ENCODE measurements at regions not wholly inside any gene's neighbourhood (a gene's known extent, or its start where the extent isn't known, plus 50 kb on each side); places are given as distances from the start of the nearest gene placed in this dataset.
"Not testable (repeated sequence)": the region's sequence is repeated elsewhere in the genome, so short reads cannot be mapped to it uniquely, and the experiment has no call there.

GRCh38 chr19:30290805-30291204 is 81.4 kb upstream of the ZNF536 start:
- not testable (repeated sequence) for H3K4me1 Mint-ChIP-seq; ATAC-seq (ENCODE audit: low read depth); H3K4me3 Mint-ChIP-seq; DNase-seq (ENCODE audit: low spot score in 2 of 2); H3K27ac Mint-ChIP-seq; H3K36me3 Mint-ChIP-seq; H3K27me3 Mint-ChIP-seq
- peaks cover 18% of the 10 kb centered on the region for H3K9me3 Mint-ChIP-seq

DNA sequence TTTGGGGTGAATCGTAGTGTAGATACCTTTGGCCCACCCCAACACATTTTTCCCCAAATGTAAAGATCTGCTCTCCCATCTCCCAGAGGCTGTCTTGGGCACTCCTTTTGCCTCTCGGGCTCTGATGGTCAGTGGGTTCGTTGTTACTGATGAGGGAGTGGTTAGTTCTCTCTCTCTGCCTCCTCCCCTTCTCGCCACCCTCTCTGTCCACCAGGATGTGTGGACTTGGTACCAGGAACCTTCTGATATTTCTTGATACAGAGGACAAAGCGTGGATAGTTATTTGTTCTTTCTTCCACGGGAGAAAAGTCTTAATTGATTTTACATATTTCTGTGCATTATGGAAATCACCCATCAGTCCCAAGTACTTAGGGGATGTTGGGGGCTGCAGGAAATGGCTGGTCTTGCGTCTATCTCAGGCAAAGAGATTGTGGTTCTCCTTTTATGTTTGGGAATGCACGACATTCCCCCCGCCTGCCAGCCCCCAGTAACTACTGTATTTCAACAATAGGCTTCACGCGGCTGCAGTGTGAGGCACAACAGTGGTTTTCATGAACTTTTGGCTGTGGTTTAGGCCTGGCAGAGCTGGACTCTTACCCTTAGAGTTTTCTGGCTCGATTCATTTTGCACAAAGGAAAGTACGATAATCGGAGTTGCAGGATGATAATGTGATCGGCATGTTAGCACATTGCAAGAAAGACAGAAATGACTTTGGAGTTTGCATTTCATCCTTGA is 79.0 kb upstream of the ZNF536 start:
- Mint-ChIP-seq H3K27me3 (peaks cover 1% of the 10 kb centered on the region), H3K9me3 (peaks cover 9% of the 10 kb centered on the region), H3K4me3 (no peak overlapping the region), H3K27ac (no peak overlapping the region), H3K4me1 (no peaks in the 10 kb centered on the region), H3K36me3 (no peaks in the 10 kb centered on the region)
- DNase-seq (ENCODE audit: low spot score in 2 of 2) (no peak), ATAC-seq (ENCODE audit: low read depth) (no peak)

GRCh38 chr19:30297969-30298368 is 74.2 kb upstream of the ZNF536 start:
- ATAC-seq (ENCODE audit: low read depth) (no peak), DNase-seq (ENCODE audit: low spot score in 2 of 2) (no peak)
- H3K27me3 Mint-ChIP-seq = no peaks in the 10 kb centered on the region
- no peak overlapping the region for H3K4me3 Mint-ChIP-seq
- peaks cover 3% of the 10 kb centered on the region for H3K9me3 Mint-ChIP-seq
- H3K36me3 Mint-ChIP-seq = no peaks in the 10 kb centered on the region
- no peak overlapping the region for H3K27ac Mint-ChIP-seq
- no peaks in the 10 kb centered on the region for H3K4me1 Mint-ChIP-seq

GRCh38 chr19:30303131-30303654 is 69.0 kb upstream of the ZNF536 start:
- H3K36me3 Mint-ChIP-seq = no peaks in the 10 kb centered on the region
- ATAC-seq (ENCODE audit: low read depth) = no peak

DNA sequence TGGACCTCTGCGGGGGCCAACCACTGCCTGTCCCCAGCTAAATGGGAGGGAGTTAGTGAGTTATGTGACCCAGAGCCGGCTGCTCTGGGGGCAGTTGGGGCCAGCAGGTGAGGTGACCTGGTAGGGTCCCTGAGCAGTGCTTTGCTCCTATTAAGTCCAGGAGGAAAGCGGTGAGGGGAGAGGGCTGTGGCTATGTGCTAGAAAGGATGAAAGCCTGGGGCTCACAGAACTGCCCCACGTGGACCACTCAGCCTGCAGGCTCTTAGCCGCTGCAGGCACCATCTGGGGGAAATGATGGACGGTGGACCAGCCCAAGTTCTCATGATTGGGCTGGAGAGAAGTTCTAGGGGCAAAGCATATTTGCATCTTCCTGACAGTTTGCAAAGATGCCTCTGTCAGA is 67.6 kb upstream of the ZNF536 start:
- no peaks in the 10 kb centered on the region for H3K36me3 Mint-ChIP-seq
- no peaks in the 10 kb centered on the region for H3K4me1 Mint-ChIP-seq
- no peak for ATAC-seq (ENCODE audit: low read depth)
- H3K27ac Mint-ChIP-seq = no peak overlapping the region
- H3K9me3 Mint-ChIP-seq = peaks cover 6% of the 10 kb centered on the region
- H3K27me3 Mint-ChIP-seq = no peaks in the 10 kb centered on the region
- no peak overlapping the region for H3K4me3 Mint-ChIP-seq
- no peak for DNase-seq (ENCODE audit: low spot score in 2 of 2)

More at GRCh38 chr19:30303131-30303654, 69.0 kb upstream of the ZNF536 start:
- DNase-seq (ENCODE audit: low spot score in 2 of 2) = no peak
- H3K4me3 Mint-ChIP-seq = no peak overlapping the region
- no peaks in the 10 kb centered on the region for H3K4me1 Mint-ChIP-seq
- no peaks in the 10 kb centered on the region for H3K27me3 Mint-ChIP-seq
- no peak overlapping the region for H3K27ac Mint-ChIP-seq
- H3K9me3 Mint-ChIP-seq = peaks cover 6% of the 10 kb centered on the region

- ATAC-seq (ENCODE audit: low read depth) (no peak), DNase-seq (ENCODE audit: low spot score in 2 of 2) (no peak)
- no peaks in the 10 kb centered on the region for H3K4me1 Mint-ChIP-seq
- no peaks in the 10 kb centered on the region for H3K27me3 Mint-ChIP-seq
- no peak overlapping the region for H3K4me3 Mint-ChIP-seq
- H3K36me3 Mint-ChIP-seq = no peaks in the 10 kb centered on the region
- H3K9me3 Mint-ChIP-seq = peaks cover 7% of the 10 kb centered on the region
- H3K27ac Mint-ChIP-seq = no peak overlapping the region
Measured at GRCh38 chr19:30305346-30306060, 66.7 kb upstream of the ZNF536 start.

GRCh38 chr19:30307191-30307974 is 64.8 kb upstream of the ZNF536 start:
- no peaks in the 10 kb centered on the region for H3K36me3 Mint-ChIP-seq
- no peak overlapping the region for H3K27ac Mint-ChIP-seq
- no peaks in the 10 kb centered on the region for H3K27me3 Mint-ChIP-seq
- ATAC-seq (ENCODE audit: low read depth) (no peak), DNase-seq (ENCODE audit: low spot score in 2 of 2) (no peak)
- H3K4me3 Mint-ChIP-seq = no peak overlapping the region
- H3K4me1 Mint-ChIP-seq = no peaks in the 10 kb centered on the region
- H3K9me3 Mint-ChIP-seq = peaks cover 7% of the 10 kb centered on the region

- Mint-ChIP-seq H3K27ac (no peak overlapping the region), H3K27me3 (no peaks in the 10 kb centered on the region), H3K4me1 (no peaks in the 10 kb centered on the region), H3K36me3 (no peaks in the 10 kb centered on the region), H3K4me3 (no peak overlapping the region), H3K9me3 (peaks cover 7% of the 10 kb centered on the region)
- ATAC-seq (ENCODE audit: low read depth) (no peak), DNase-seq (ENCODE audit: low spot score in 2 of 2) (no peak)
Measured at GRCh38 chr19:30309176-30309575, 63.0 kb upstream of the ZNF536 start.

GRCh38 chr19:30309905-30310601 is 62.1 kb upstream of the ZNF536 start:
- DNase-seq (ENCODE audit: low spot score in 2 of 2) = no peak
- H3K36me3 Mint-ChIP-seq = no peaks in the 10 kb centered on the region
- no peak overlapping the region for H3K27ac Mint-ChIP-seq
- H3K9me3 Mint-ChIP-seq = peaks cover 9% of the 10 kb centered on the region
- H3K4me1 Mint-ChIP-seq = no peaks in the 10 kb centered on the region
- no peak overlapping the region for H3K4me3 Mint-ChIP-seq
- no peaks in the 10 kb centered on the region for H3K27me3 Mint-ChIP-seq
- ATAC-seq (ENCODE audit: low read depth) = no peak

DNA sequence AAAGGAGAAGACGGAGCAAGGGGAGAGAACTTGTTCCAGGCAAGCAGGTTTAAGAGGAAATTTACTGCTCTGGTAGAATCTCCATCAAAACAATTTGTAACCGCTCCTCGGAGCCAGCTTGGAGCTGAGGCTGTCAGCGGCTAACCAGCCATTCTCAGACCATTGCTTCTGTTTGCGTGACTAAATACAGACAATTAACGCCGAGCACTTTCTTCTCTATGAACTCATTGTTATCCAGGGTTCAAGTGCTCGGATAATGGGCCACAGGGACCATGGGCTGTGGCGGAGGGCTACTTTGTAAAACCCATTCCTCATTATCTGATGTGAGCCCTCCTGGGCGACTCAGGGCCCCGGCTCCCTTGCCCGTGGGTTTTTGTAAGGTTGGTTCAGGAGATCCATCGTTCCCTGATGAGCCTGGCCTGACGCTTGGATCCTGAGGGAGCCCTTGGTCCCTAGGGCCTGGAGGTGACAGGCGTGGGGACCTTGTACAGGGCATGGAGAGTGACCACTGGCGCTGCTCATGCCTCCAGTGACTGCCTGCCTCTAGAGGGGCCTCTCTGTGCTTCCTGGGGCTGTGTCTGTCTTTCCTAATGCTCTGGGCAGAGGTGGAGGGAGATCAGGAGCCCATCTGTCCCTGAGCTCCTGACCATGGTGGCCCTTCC is 61.5 kb upstream of the ZNF536 start:
- peaks cover 10% of the 10 kb centered on the region for H3K9me3 Mint-ChIP-seq
- no peak for DNase-seq (ENCODE audit: low spot score in 2 of 2)
- ATAC-seq (ENCODE audit: low read depth) = no peak
- H3K4me3 Mint-ChIP-seq = no peak overlapping the region
- no peak overlapping the region for H3K27ac Mint-ChIP-seq
- no peaks in the 10 kb centered on the region for H3K27me3 Mint-ChIP-seq
- H3K4me1 Mint-ChIP-seq = no peaks in the 10 kb centered on the region
- no peaks in the 10 kb centered on the region for H3K36me3 Mint-ChIP-seq

- Mint-ChIP-seq H3K9me3 (peaks cover 13% of the 10 kb centered on the region), H3K4me3 (no peak overlapping the region), H3K27ac (no peak overlapping the region), H3K27me3 (no peaks in the 10 kb centered on the region), H3K4me1 (no peaks in the 10 kb centered on the region), H3K36me3 (no peaks in the 10 kb centered on the region)
- DNase-seq (ENCODE audit: low spot score in 2 of 2) = no peak
- ATAC-seq (ENCODE audit: low read depth) = no peak
Measured at GRCh38 chr19:30311911-30312310, 60.3 kb upstream of the ZNF536 start.

GRCh38 chr19:30312582-30313352 is 59.4 kb upstream of the ZNF536 start:
- no peak for DNase-seq (ENCODE audit: low spot score in 2 of 2)

DNA sequence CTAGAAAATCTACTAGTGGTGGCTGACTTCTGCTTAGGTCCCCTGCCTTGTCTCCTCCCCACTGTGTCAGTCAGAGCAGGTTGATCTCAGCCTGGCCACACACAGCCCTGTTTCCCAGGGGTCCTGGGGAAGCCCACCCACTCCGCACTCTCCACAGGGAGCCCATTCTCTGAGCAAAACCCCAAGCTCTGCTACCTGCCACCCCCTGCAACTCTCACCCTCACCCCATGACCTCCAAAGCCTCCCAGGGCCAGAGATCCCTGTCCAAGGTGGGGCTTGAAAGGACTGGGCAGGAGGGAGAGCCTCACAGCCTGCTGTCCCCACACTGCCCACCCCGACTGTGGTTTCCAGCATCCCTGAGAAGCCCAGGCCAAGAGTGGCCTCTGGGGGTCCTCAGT is 58.8 kb upstream of the ZNF536 start:
- no peak for ATAC-seq (ENCODE audit: low read depth)

More at GRCh38 chr19:30312582-30313352, 59.4 kb upstream of the ZNF536 start:
- H3K27ac Mint-ChIP-seq = no peak overlapping the region
- no peaks in the 10 kb centered on the region for H3K36me3 Mint-ChIP-seq
- no peaks in the 10 kb centered on the region for H3K4me1 Mint-ChIP-seq
- H3K9me3 Mint-ChIP-seq = peaks cover 13% of the 10 kb centered on the region
- no peak overlapping the region for H3K4me3 Mint-ChIP-seq
- ATAC-seq (ENCODE audit: low read depth) = no peak
- no peaks in the 10 kb centered on the region for H3K27me3 Mint-ChIP-seq

More for the DNA sequence above, 58.8 kb upstream of the ZNF536 start:
- Mint-ChIP-seq H3K4me3 (no peak overlapping the region), H3K4me1 (no peaks in the 10 kb centered on the region), H3K36me3 (no peaks in the 10 kb centered on the region), H3K27ac (no peak overlapping the region), H3K9me3 (peaks cover 10% of the 10 kb centered on the region), H3K27me3 (no peaks in the 10 kb centered on the region)
- no peak for DNase-seq (ENCODE audit: low spot score in 2 of 2)

All from memory B cell (primary cell).